CD4-positive, alpha-beta memory T cell (primary cell): ENCODE measurements at regions not wholly inside any gene's neighbourhood (a gene's known extent, or its start where the extent isn't known, plus 50 kb on each side); places are given as distances from the start of the nearest gene placed in this dataset.
"Not testable (repeated sequence)": the region's sequence is repeated elsewhere in the genome, so short reads cannot be mapped to it uniquely, and the experiment has no call there.

Experiments used
- CTCF ChIA-PET: fragments of 350-600 bp; sonication (Branson Sonifier 250); formaldehyde crosslinking; loops from one replicate; lab custom pipeline; 2021; ENCODE audit warnings: inconsistent platforms; ENCODE audit not compliant: partially characterized antibody; lab: Charles Lee
- POLR2A ChIA-PET: fragments of 350-600 bp; sonication (Branson Sonifier 250); formaldehyde crosslinking; loops from one replicate; lab custom pipeline; 2021; ENCODE audit not compliant: partially characterized antibody; lab: Charles Lee
- DNase-seq, 5 donors: peaks; one replicate each; pipeline versions ENCODE4 v3.0.0 to v3.0.0-alpha.2; 2020 to 2022; ENCODE audit warnings: mixed read lengths in 1 of 5
- H3K27ac ChIP-seq: one replicate; pipeline ENCODE4 v1.7.0; 2013; ENCODE audit warnings: low read depth, low read length
- H3K27me3 ChIP-seq: 2 replicates; pipeline ENCODE4 v1.7.0; 2013; ENCODE audit warnings: mild to moderate bottlenecking, low read length, moderate library complexity; ENCODE audit not compliant: insufficient read depth
- H3K36me3 ChIP-seq: 2 replicates; pipeline ENCODE4 v1.7.0; 2013; ENCODE audit warnings: mild to moderate bottlenecking, low read length, moderate library complexity; ENCODE audit not compliant: insufficient read depth
- H3K4me1 ChIP-seq: 2 replicates; pipeline ENCODE4 v1.7.0; 2013; ENCODE audit warnings: mild to moderate bottlenecking, low read length, moderate library complexity; ENCODE audit not compliant: insufficient read depth
- H3K4me3 ChIP-seq, 2 donors: one replicate each; pipeline ENCODE4 v1.7.0; 2013; ENCODE audit warnings: low read length in 2 of 2, mild to moderate bottlenecking in 1 of 2
- H3K9me3 ChIP-seq, 2 donors: one replicate each; pipeline ENCODE4 v1.7.0; 2013; ENCODE audit warnings: low read length in 2 of 2, control low read depth in 1 of 2; ENCODE audit not compliant: control insufficient read depth in 1 of 2
- H3K27ac Mint-ChIP-seq, 7 donors: one replicate each; pipeline ENCODE4 v1.8.0; 2020 to 2021; ENCODE audit warnings: mixed read lengths in 7 of 7, mild to moderate bottlenecking in 6 of 7, inconsistent platforms in 3 of 7, moderate library complexity in 3 of 7
- H3K27me3 Mint-ChIP-seq, 2 donors: one replicate each; pipeline ENCODE4 v1.8.0; 2020 to 2021; ENCODE audit warnings: mixed read lengths in 2 of 2
- H3K36me3 Mint-ChIP-seq, 2 donors: one replicate each; pipeline ENCODE4 v1.8.0; 2020 to 2021; ENCODE audit warnings: mixed read lengths in 2 of 2, inconsistent platforms in 1 of 2, mild to moderate bottlenecking in 1 of 2
- H3K4me1 Mint-ChIP-seq, 4 donors: one replicate each; pipeline ENCODE4 v1.8.0; 2020 to 2021; ENCODE audit warnings: mixed read lengths in 4 of 4, mild to moderate bottlenecking in 1 of 4
- H3K4me3 Mint-ChIP-seq, 8 donors: one replicate each; pipeline ENCODE4 v1.8.0; 2020 to 2021; ENCODE audit warnings: mixed read lengths in 8 of 8, mild to moderate bottlenecking in 7 of 8, moderate library complexity in 6 of 8, inconsistent platforms in 3 of 8
- H3K9me3 Mint-ChIP-seq, 8 donors: one replicate each; pipeline ENCODE4 v1.8.0; 2020 to 2021; ENCODE audit warnings: mixed read lengths in 8 of 8, mild to moderate bottlenecking in 5 of 8, inconsistent platforms in 3 of 8, moderate library complexity in 1 of 8
- intact Hi-C: fragments of 100-400 bp; cut with micrococcal nuclease; formaldehyde crosslinking; loops from one replicate; pipeline ENCODE4 v1.15.1; 2023

DNA sequence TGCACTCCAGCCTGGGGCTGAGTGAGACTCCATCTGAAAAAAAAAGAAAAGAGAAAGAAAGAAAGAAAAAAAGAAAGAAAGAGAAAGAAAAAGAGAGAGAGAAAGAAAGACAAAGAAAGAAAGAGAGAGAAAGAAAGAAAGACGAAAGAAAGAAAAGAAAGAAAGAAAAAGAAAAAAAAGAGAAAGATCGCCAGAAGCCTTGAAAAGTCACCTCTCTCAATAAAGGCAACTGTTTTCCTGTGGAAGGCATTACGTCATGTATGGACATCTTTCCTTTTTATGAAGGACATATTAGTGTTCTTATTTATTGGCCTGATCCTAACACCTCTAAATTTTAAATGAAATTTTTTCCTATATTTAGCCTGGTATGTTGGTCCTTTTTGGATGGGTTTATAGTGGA is 310.9 kb upstream of the FRG1 start:
- H3K27ac Mint-ChIP-seq, H3K4me3 Mint-ChIP-seq, H3K36me3 ChIP-seq, H3K9me3 Mint-ChIP-seq, H3K27me3 Mint-ChIP-seq, H3K27me3 ChIP-seq, H3K9me3 ChIP-seq, H3K4me1 ChIP-seq, H3K27ac ChIP-seq, CTCF ChIA-PET, H3K4me1 Mint-ChIP-seq, H3K4me3 ChIP-seq, H3K36me3 Mint-ChIP-seq, DNase-seq, POLR2A ChIA-PET, intact Hi-C loops: not testable (repeated sequence)

DNA sequence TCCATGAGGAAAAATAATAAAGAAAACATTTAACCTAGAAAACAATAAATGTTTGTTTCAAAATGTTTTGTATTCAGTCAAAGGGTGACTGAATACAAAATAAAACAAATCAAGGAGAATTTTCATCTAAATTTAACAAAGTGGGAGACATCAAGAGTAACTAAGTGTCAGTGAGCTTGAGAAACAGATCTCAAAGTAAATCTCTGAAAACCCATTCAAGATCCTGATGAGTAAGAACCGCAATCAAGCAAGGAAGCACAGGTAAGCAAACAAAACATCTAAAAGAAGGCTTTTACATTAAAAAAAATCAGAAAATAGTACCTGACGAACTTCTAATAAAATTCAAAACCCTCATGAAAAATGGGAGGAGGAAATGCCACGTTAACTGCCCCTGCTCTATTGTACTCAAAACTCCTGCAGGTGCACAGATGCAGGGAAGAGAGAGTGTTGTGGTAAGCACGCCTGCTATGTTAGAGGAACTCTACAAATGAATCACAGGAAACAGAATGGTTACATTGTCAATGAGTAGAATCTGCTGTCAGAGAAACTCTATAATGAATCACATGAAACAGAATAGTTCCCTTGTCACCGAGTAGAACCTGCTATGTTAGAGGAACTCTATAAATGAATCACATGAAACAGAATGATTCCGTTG is 309.6 kb upstream of the FRG1 start:
- H3K4me1 Mint-ChIP-seq, intact Hi-C loops: not testable (repeated sequence)

DNA sequence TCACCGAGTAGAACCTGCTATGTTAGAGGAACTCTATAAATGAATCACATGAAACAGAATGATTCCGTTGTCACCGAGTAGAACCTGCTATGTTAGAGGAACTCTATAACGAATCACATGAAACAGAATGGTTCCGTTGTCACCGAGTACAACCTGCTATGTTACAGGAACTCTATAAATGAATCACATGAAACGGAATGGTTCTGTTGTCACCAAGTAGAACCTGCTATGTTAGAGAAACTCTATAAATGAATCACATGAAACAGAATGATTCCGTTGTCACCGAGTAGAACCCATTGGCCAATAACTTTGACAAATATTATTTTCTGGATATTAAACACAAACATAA is 309.1 kb upstream of the FRG1 start:
- H3K9me3 Mint-ChIP-seq, H3K4me1 ChIP-seq, CTCF ChIA-PET, H3K27ac ChIP-seq, H3K27ac Mint-ChIP-seq, H3K4me3 ChIP-seq, H3K9me3 ChIP-seq, H3K4me1 Mint-ChIP-seq, DNase-seq, H3K4me3 Mint-ChIP-seq, H3K36me3 ChIP-seq, POLR2A ChIA-PET, H3K27me3 Mint-ChIP-seq, H3K36me3 Mint-ChIP-seq, intact Hi-C loops, H3K27me3 ChIP-seq: not testable (repeated sequence)

More for the DNA sequence above, 309.6 kb upstream of the FRG1 start:
- POLR2A ChIA-PET, H3K4me1 ChIP-seq, H3K9me3 Mint-ChIP-seq, H3K27ac ChIP-seq, H3K9me3 ChIP-seq, H3K27ac Mint-ChIP-seq, H3K27me3 ChIP-seq, H3K4me3 ChIP-seq, H3K27me3 Mint-ChIP-seq, H3K36me3 Mint-ChIP-seq, CTCF ChIA-PET, DNase-seq, H3K36me3 ChIP-seq: not testable (repeated sequence)
- peak overlapping the region in 1 of 8 donors; percentile 36 for H3K4me3 Mint-ChIP-seq

DNA sequence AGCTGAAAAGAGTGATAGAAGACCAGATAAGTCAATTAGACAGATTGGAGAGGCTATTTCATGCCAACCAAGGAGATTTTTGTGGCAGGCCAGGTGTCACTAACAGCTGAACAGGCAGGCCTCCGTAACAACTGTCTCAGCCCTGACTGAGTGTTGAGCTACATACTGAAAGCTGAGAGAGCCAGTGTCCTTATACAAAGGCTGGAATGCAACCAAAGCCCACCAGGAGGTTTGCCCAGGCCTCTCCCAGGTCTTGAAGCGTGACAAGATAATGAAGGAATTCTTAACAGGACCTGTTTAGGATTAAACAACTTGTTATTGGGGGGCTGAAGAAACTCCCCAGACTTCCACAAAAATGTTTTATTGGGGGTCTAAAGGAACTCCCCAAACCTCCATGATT is 290.2 kb upstream of the FRG1 start:
- H3K27ac ChIP-seq, H3K4me1 Mint-ChIP-seq, intact Hi-C loops, H3K36me3 Mint-ChIP-seq, H3K4me1 ChIP-seq, H3K36me3 ChIP-seq, H3K27ac Mint-ChIP-seq, H3K4me3 ChIP-seq, H3K27me3 Mint-ChIP-seq, DNase-seq, H3K9me3 ChIP-seq, CTCF ChIA-PET, H3K4me3 Mint-ChIP-seq, POLR2A ChIA-PET, H3K27me3 ChIP-seq, H3K9me3 Mint-ChIP-seq: not testable (repeated sequence)

DNA sequence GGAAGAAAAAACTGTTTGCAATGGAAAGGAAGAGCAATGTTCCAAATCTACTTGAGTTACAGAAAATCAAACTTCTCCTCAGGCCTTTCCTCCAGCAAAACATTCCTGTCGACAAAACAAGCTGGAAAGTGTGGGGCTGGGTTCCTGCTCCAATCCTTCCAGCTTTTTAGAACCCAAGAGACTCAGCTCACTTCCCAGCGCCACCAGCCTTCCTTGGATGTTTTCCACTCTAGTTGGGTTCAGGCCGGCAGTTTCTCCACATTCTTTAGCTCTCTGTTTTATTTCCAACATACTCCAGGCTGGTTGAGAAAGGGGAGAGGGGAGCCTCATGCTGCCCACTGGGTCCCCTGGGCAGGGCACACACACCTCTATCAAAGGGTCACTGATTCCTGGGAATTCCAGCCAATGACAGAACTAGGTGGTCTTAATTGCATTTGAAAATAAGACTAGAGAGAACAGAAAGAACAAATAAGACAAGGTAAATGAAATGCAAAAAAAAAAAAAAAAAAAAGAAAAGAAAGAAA is 287.5 kb upstream of the FRG1 start:
- intact Hi-C loops, H3K9me3 ChIP-seq, H3K4me3 Mint-ChIP-seq, H3K4me3 ChIP-seq, H3K36me3 Mint-ChIP-seq, H3K4me1 ChIP-seq, H3K27ac Mint-ChIP-seq, H3K9me3 Mint-ChIP-seq, H3K27ac ChIP-seq, CTCF ChIA-PET, H3K36me3 ChIP-seq, H3K4me1 Mint-ChIP-seq, POLR2A ChIA-PET, H3K27me3 ChIP-seq, H3K27me3 Mint-ChIP-seq, DNase-seq: not testable (repeated sequence)

DNA sequence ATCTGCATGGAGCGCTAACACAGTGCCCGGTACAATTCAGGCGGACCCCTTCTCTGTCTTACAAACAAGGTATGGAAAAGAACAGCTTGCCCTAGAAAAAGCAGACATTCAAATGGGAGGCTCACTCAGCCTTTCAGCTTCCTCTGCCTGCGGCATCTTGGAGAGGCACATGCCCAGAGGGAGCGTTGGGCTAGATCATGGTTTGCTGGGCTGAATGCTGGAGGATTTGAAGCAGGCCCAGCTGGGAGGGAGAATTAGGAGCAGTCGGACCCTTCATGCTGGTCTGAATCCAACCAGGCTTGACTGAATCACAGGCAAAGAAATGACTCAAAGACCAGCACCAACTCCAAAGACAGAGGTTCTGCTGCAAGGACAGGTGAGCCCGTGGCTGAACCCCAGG is 286.7 kb upstream of the FRG1 start:
- H3K9me3 Mint-ChIP-seq, H3K27ac Mint-ChIP-seq, H3K27ac ChIP-seq, DNase-seq, H3K4me3 Mint-ChIP-seq, H3K36me3 ChIP-seq, H3K9me3 ChIP-seq, H3K36me3 Mint-ChIP-seq, H3K4me1 ChIP-seq, H3K27me3 Mint-ChIP-seq, H3K4me1 Mint-ChIP-seq, H3K27me3 ChIP-seq, CTCF ChIA-PET, intact Hi-C loops, H3K4me3 ChIP-seq, POLR2A ChIA-PET: not testable (repeated sequence)

DNA sequence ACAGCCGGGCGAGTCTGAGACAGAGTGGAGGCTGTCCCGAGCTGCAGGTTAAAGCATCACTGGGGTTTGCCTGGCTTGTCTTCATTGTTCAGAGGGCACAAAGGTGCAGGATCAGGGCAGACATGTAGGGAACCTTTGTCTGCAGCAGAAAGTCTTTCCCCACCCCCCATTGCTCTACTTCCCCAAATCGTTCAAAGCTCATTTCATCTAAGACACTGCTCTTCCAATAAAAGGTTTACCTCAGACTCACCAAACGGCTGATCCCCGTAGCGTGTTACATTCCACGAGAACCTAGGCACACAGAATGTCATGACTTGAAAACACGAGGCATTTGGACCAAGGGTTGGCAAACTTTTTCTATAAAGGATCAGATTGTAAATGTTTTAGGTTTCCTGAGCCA is 286.3 kb upstream of the FRG1 start:
- H3K27ac ChIP-seq, H3K4me1 ChIP-seq, H3K4me1 Mint-ChIP-seq, H3K9me3 Mint-ChIP-seq, H3K4me3 ChIP-seq, CTCF ChIA-PET, H3K27ac Mint-ChIP-seq, H3K36me3 ChIP-seq, DNase-seq, H3K27me3 ChIP-seq, H3K9me3 ChIP-seq, H3K36me3 Mint-ChIP-seq, intact Hi-C loops, POLR2A ChIA-PET, H3K27me3 Mint-ChIP-seq, H3K4me3 Mint-ChIP-seq: not testable (repeated sequence)

DNA sequence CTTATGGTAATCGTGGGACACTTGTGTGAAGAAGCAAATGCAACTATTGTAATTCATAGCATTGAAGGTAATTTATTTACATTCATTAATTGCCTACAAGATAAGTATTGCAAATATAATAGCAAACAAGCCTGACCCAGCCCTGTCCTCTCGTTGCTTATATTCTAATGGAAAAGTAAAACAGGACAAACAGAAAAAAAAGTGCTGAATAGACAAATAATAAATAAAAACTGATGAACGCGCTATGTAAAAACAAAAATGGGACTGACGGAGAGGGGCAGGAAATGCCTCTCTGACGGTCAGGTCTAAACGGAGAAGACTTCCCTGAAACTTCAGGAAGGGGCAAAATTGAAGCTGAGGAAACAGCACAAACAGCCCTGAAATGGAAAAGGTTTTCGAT is 284.9 kb upstream of the FRG1 start:
- H3K9me3 Mint-ChIP-seq, intact Hi-C loops, H3K36me3 ChIP-seq, H3K4me3 Mint-ChIP-seq, POLR2A ChIA-PET, H3K4me3 ChIP-seq, DNase-seq, H3K36me3 Mint-ChIP-seq, H3K27ac ChIP-seq, H3K4me1 Mint-ChIP-seq, H3K4me1 ChIP-seq, CTCF ChIA-PET, H3K27me3 Mint-ChIP-seq, H3K27me3 ChIP-seq, H3K9me3 ChIP-seq, H3K27ac Mint-ChIP-seq: not testable (repeated sequence)
